NCI-H69 (cell line): ENCODE measurements at regions not wholly inside any gene's neighbourhood (a gene's known extent, or its start where the extent isn't known, plus 50 kb on each side); places are given as distances from the start of the nearest gene placed in this dataset.
"Not testable (repeated sequence)": the region's sequence is repeated elsewhere in the genome, so short reads cannot be mapped to it uniquely, and the experiment has no call there.

ENCODE experiments used
- DNase-seq: peaks from one replicate; lab custom pipeline; 2025; lab: John Stamatoyannopoulos, UW

DNA sequence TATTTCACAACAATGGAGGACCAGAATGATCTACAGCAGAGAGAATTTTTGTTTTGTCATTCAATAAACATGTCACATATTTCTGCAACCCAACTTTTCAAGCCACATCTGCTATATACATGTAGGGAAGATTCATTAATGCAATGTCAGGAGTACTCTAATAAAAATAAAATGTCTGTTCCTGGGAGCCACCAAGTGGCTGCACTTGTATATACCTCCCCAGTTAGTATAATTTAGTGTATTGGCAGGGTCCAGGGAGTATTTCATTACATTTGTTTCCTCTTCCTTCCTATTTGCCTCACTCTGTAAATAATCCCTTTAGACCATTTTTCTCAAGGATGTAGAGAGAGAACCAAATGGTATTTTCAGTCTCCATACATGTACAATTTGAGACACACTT lies 1169.0 kb downstream of the DIAPH3 start:
- DNase-seq = peak; percentile 47

DNA sequence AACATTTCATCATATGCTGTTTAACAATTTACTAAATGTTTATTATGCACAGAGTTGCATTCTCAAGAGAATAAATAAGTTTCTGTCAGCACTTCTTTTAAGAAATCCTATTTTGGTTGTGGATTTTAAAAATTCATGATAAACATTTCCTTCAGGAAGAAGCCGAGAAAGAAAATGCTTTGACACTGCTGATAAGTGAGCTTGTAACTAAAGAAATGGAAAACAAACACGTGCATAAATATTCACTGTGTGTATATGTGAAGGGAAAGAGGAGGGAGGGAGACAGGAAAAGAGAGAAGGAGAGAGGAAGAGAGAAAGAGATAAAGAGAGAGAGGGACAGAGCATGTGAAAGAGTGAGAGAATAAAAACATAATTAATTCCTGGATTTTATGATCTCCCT lies 1165.0 kb downstream of the DIAPH3 start:
- no peak for DNase-seq

DNA sequence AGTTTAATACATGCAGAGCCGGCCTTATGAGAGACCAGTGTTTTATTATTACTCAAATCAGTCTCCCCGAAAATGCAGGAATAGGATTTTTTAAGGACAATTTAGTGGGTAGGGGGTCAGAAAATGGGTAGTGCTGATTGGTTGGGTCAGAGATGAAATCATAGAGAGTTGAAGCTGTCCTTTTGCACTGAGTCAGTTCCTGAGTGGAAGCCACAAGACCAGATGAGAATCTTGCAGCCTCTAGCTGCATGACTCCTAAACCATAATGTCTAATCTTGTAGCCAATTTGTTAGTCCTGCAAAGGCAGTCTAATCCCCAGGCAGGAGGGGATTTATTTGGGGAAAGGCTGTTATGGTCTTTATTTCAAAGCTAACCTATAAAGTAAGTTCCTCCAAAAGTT lies 1163.9 kb downstream of the DIAPH3 start:
- DNase-seq = no peak

DNA sequence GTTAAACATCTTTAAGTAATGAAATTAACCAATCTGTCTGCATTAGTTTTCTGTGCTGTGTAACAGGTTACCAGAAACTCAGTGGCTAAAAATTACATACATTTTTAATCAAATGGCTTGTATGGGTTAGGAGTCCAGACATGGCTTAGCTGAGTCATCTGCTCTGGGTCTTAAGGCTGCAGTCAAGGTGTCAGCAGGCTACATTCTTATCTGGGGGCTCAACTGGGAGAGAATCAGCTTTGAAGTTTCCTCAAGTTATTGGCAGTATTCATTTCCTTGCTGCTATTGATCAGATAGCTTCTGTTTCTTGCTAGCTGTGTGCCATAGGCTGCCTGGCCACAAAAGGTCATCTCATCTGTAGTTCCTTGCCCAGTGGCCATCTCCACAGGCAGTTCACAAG lies 1163.0 kb downstream of the DIAPH3 start:
- DNase-seq = no peak

DNA sequence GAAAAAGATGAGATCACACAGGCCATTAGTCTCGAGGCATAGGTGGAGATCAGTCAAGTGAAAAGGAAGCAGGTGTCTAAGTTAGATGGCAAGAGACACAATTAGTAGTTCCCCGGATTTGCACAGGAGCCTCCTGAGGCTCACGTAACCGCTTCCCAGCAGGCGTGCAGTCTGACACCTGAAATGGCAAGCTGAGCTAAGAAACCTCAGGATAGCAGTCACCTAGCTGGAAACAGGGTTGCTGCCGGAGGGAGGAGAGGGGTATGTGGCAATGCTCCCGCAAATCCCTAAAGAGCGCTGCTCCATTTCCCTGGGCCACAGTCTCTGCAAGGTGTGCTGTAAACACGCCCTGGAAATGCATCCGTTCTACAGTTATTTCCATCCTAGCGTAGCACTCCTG lies 1151.0 kb downstream of the DIAPH3 start:
- DNase-seq = peak; percentile 97

DNA sequence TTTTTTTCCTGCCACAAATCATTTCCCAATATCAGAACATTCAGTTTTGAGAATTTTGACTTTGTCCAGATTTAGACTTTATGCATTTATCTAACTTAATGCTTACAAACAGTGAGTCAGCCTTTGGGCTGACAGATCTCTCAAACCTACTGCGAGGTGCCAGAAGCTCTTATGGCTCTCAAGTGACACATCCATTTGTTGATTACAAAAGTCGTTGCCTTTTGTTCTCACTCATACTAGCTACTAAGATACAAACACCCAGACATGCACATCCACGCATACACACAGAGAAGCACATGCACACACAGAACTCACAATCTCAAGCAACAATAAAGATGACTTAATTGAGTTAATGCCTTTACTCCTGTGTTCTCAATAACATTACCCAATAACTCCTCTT lies 1147.5 kb downstream of the DIAPH3 start:
- DNase-seq = no peak

DNA sequence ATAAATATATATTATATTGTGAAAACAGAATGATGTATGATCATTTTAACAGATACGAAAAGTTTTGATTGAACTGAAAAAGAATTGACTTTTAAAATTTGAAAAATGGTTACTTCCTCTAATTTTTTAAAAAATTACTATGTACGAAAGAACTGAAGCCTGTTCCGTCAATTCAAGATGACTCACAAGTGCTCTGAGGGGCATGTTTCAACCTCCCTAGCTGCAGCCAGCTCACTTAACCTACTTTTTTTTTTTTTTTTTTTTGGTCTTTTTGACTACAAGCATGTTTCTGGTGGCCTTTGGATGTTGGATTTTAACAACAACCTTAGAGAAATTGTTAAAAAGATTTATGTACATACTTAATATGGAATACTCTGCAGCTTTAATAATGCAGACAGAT lies 1139.3 kb downstream of the DIAPH3 start:
- no peak for DNase-seq

DNA sequence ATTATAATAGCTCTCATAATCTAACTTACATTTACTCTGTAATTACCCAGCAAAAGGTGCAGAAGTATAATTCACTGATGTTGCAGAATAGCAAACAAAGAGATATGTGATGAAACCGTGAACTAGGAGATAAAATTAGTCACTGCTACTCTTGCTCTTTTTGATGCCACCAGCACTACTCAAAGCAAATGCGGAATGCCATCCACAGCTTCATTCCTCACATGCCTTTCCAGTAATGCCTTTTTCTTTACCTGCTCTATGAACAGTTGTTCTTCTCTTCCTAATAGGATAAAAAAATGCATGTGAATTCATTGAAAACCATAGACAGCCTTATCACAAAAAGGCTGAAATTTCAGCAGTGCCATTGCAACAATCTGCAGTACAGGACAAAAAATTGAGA lies 1129.5 kb downstream of the DIAPH3 start:
- peak; percentile 41 for DNase-seq

DNA sequence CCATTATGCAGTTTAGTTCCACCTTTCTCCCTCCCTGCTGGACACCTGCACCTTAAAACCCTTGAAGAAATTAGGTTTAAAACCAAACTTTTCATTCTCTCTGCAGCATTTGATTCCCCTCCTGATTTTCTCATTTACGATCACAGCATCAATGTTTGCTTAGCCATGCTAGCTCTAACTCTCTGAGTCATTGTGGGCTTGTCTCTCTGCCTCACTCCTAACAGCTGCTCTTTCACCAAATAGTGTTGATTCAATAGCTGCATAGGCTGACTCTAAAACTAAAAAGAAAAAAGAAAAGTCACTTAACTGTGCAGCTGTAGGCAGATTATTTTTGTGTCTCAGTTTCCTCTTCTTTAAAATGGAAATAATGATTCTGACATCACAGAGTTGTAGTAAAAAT lies 1124.9 kb downstream of the DIAPH3 start:
- peak; percentile 90 for DNase-seq

DNA sequence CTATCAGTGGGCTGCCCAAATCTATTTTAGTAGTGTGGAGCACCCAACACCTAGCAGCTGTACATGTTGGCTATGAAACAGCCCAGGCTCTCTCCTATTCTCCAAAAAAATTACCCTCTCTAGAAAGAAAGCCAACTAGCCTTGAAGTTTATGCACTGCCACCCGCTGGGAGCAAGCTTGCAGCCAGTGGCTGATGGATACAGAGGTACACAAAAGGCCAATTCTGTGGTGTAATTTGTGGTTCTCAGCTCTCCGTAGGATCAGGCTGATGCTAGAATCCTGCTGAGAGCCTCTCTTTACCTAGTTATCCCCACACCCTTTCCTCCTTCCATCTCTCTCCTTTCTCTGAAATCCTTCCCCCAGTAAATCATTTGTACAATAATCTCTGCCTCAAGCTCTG lies 1120.7 kb downstream of the DIAPH3 start:
- peak; percentile 72 for DNase-seq

DNA sequence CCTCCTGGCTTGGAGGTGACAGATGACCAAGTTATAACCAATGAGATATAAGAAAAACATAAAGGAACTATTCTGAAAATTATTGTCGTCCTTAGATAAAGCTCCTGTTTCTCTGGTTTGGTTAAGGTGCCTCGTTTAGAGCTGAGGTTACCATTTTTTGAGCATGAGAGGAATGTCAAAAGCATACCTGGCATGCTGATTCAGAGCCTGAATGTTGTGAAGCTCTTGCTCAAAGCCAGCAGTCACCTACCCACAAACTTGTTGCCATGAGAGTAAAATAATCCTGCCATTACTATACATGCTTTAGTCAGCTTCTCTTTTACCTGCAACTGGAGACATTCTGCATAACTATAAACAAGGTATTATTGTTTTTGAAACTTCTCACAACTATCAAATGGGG lies 1116.2 kb downstream of the DIAPH3 start:
- no peak for DNase-seq

DNA sequence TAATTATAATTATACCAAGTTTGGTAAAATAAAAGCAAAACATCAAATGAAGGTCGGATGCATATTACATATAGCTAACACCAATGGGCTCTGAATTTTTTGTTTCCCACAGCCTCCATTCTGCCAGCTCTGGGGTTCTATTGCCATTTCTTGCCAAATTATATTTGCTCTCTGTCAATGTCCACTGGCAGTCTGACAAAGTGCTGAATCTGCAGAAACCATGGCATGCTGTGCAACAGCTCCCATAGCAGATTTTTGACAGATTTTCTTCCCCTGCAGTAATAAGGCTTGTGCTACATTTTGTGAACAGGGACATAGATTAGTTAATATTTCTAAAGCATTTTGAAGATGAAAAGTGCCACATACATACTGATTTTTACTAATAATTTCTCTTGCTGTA lies 1102.1 kb downstream of the DIAPH3 start:
- peak; percentile 4 for DNase-seq

DNA sequence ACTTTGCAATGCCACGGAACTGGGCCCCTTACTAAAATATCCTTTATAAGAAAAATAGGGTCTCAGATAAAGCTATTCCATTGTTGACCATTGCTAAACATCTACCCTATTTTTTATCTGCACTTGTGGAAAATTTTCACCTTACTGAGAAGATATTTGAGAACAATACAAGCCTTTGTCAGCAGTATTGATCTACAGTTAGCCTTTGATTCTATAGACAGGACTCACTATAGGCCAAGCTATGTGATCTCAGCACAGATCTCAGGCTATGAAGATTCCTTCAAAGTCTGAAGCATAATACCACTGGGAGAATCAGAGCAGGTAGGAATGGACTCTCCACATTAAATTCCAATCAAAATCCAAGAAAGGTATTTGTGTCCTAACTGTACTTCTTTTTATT lies 1099.7 kb downstream of the DIAPH3 start:
- DNase-seq = no peak

DNA sequence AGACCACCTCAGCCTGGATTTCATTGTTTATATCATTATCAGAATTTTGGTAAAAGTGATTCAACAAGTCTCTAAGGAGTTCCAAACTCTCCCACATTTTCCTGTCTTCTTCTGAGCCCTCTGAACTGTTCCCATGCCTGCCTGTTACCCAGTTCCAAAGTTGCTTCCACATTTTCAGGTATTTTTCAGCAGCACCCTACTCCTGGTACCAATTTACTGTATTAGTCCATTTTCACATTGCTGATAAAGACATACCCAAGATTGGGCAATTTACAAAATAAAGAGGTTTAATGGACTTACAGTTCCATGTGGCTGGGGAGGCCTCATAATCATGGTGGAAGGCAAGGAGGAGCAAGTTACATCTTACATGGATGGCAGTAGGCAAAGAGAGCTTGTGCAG lies 1087.3 kb downstream of the DIAPH3 start:
- DNase-seq = not testable (repeated sequence)

DNA sequence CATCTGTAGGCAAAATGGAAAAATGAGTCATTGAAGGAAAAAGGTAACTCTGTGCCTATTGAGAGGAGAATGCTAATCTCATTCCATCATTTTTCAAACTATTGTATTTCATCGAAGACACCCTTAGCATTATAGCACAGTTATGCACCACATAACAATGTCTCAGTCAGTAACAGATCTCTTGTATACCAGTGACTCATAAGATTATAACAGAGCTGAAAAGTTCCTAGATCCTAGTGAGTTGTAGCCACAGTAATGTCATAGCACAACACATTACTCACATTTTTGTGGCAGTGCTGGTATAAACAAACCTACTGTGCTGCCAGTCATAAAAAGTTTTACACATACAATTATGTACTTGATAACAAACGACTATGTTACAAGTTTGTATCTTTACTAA lies 1077.6 kb downstream of the DIAPH3 start:
- DNase-seq = no peak

DNA sequence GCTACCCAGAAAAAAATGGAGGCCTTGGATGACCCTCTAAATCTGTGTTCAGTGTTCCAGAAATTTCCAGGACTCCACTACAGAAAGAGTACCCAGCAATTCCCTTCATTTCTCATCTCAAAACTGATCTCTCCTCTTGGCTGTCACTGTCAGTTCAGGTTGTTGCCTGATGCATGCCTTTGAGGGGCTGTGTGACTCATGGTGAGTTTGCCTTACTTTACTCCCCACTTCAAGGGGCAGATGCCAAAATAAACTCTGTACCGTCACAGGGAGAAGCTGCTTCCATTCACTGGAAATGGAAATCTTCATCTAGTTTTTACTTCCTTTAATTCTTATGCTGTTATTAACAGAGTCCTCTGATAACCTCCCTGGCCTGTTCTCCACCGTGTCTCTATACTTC lies 1075.0 kb downstream of the DIAPH3 start:
- DNase-seq = no peak

DNA sequence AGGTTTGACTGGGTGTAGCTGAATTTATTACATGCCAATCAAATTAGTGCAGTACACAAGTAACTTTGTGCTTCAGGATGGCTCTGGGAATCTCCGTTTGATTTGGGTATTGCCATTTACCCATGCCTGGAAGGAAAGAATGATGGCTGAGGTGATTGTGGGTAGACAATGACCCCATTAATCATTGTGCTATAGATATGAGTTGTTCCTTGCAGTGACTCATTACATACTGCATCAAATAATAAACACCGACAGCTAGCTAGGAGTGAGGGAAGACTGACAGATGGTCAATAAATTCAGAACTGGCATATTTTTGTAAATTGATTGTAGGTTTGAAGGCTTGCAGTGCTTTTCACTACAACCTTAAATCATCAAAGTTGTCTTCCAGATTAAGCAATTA lies 1069.5 kb downstream of the DIAPH3 start:
- DNase-seq = peak; percentile 83

DNA sequence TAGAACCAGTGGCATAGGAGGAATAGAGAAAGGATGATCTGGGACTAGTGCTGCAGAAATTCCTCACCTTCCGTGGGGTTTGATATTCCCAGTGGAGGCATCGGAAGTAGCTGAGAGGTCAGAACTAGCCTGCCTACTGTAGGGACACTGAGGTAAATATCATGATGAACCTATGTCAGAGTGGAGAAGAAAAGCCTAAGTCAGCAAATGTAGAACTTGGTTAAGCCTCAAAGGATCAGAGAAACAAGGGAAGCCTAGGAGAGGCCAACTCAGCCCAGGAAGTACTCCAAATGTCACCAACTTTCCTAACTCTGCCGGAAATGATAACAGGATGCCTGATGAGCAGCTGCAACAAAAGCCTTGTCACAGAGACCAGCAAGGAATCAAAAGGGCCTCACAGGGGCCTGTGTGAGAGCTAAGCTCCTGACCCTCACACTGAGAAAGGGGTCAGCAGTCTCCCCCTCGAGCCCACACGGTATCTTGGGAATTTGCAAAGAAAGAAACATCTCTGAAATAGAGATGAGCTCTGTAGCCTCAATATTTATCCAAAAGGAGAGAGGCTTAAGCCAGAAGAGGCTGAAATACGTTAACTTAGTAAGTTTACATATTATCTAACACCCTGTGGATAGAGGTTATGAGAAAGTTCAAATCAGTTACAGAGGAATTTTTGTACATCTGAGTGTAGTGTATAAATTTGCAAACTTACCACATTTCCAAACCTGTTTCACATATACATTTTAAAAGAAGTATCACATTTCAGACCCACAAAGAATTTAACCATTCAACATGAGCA lies 1064.3 kb downstream of the DIAPH3 start:
- no peak for DNase-seq

DNA sequence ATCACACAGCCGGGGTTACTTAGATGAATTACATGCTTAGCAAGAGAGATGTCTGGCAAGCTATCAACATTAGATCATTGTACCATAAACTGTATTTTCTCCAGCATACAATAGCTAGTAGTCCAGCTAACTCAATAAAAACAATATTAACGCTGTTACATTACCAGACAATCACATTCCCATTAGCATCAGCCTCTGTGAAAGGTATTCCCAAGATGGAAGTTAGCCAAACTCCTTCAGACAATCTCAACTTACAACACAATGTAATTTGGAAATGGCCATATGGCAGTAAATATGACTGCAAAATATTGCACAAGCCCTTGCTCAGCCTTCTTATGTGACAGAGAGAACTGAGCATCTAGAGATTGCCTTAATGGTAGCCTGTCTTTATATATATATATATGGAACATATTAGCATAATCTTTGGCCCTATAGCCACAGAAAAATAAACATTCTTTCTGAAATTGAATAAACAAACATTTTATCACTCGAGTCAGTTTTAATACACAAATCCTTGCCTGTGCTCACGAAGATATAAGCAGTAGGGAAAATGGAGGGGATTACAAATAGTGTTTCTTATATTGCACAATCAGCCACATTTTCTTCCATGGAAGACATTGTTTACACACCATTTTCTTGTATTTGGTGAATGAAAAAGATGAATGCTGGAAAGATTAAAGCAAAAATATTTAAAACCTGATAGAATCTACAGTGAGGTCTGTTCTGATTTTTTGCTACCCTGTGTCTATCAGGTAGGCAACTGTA lies 1060.5 kb downstream of the DIAPH3 start:
- DNase-seq = peak; percentile 96

DNA sequence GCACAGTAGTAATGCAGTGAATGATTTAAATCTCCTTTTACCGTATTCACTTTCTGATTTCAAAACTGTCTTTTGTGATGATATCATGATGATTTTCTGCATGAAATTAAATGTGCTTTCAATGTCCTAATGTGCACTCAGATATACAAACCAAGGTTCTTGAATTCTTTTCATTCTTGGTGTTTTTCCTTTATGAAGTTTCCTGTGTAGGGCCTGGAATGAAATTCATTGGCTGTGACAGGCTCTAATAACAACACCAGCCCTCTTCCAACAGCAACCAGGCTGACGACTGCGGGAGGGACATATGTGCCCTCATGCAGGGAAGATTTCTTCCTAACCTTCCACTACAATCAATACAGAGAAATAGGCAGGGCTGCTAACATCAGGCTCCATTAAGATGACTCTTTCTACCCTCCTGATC lies 1052.0 kb downstream of the DIAPH3 start:
- DNase-seq = peak; percentile 45

DNA sequence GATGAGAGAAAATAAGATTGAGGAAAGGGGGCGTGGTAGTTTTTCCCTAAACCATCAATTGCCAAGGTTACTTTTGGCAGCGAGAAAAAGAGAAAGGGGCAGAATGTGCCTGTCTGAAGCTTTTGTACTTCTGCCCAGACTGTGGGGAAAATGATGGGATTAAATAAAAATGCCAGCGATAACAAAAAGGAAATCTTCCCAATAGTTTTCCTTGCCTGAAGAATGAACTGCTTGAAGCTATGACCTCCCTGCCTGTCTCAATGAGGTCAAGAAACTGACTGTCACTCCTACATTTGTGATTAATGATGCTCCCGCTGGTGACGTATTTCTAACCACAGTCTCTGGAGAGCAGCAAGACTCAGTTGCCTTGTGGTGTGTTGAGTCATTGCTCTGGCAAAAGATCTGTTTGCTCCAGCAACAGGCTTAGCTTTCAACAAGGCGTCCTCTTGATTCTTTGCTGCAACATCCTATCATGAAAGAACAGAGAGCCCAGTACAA lies 1051.5 kb downstream of the DIAPH3 start:
- peak; percentile 45 for DNase-seq

DNA sequence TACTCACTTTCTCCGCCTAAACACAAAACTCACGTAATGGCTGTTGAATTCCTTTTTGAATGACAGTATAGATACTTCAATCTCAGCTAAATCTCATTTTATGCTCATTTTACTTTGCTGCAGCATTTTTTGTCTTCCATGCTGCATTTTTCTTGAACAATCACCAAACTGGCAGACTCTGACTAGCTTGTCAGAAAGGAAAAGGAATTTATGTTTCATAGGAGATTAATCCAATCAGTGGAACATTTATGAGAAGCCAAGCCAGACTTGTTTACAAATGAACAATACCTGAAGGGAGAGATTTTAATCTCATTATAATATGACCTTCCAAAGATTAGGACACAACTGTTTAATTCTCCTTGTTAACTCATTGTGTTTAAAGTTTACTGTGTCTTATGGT lies 1044.3 kb downstream of the DIAPH3 start:
- no peak for DNase-seq

DNA sequence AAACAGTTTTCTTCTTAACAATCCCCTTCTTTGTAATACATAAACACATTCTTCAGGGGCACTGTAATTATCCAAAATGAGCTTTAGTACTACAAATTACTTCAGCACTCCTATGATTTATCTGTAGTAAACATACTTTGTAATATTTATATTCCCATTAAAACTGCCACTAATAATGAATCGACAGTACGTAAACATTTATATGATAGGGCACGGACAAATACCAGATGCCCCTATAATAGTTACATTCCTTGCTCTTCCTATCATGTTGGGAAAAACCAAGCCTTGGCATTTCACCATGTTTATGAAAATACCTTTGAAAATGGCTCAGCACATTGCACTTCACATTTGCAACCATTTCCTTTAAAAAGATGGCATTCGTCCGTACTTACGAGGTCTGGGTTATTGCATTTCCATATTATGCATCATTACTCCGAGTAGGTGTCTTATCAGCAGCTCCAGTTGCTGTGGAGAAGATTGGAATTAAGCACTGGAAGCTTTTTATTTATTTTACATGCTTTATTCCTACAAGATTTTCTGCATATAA lies 1043.4 kb downstream of the DIAPH3 start:
- peak; percentile 47 for DNase-seq
